GM19372 (cell line): ENCODE measurements at regions not wholly inside any gene's neighbourhood (a gene's known extent, or its start where the extent isn't known, plus 50 kb on each side); places are given as distances from the start of the nearest gene placed in this dataset.

Experiments
- ATAC-seq: cut with Tn5 transposase; IDR thresholded peaks from one replicate; pipeline ENCODE4 v1.9.1; 2021; ENCODE audit warnings: mild to moderate bottlenecking, low read depth, moderate library complexity; ENCODE audit not compliant: unreplicated experiment

DNA sequence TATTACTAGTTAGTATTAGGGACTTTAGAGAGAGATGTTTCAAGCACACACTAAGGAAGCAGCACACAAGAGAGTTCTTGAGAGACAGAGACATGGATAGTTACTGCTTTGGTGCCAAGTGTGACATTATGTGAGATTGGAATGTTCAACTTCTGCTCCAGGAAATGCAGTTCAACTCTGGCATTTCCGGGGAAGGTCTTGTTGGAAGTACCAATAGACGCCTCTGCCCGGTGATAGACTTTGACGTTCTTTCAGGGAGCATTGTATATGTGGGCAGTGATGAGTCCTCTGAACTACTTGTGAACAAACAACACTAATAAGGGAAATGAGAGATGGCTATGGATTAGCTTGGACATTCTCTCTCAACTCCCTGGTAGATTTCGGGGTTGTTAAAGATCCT lies 638.1 kb upstream of the BOD1L1 start:
- no peak for ATAC-seq

GRCh38 chr4:14267373-14268060 lies 640.0 kb upstream of the BOD1L1 start:
- no peak for ATAC-seq

- ATAC-seq = no peak
Observed at GRCh38 chr4:14269824-14270223, 642.3 kb upstream of the BOD1L1 start.

DNA sequence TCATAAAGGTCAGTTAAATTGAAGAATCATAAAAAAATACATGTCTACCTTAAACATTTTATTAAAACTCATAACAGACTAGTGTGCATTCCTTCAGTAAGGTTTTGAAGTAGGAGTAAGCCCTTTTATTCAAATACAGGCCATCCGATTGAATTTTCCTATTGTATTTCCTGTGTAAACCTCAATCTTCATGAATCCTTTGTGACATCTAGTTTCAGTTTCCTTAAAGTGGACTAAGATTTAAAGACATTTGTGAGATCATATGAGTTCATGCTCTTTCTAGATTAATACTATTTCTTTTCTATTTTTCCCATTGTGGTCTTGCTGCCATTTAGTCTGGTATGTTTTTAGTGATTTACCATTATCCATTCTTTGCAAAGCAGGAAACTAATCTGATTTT lies 644.7 kb upstream of the BOD1L1 start:
- ATAC-seq = no peak

DNA sequence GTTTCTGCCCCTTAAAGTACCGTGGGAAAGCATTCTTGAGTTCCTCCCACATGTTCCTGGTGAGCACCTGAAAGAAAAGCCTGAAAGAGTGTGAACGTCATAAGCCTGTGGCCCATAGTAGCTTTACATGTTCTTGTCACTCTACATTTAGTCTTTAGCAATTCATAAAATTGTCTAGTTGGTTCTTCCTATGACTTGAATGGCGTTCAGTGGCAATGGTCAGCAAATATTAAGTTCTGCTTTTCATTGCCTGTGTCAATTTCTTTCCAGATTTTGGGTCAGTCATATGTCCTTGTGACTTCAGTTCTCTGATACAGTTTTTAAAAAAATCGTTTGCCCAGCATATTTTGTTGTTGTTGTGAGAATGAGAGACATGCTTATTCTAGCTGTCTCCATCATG lies 650.0 kb upstream of the BOD1L1 start:
- ATAC-seq = no peak

GRCh38 chr4:14280567-14280966 lies 653.0 kb upstream of the BOD1L1 start:
- no peak for ATAC-seq

GRCh38 chr4:14284578-14284977 lies 657.1 kb upstream of the BOD1L1 start:
- no peak for ATAC-seq

DNA sequence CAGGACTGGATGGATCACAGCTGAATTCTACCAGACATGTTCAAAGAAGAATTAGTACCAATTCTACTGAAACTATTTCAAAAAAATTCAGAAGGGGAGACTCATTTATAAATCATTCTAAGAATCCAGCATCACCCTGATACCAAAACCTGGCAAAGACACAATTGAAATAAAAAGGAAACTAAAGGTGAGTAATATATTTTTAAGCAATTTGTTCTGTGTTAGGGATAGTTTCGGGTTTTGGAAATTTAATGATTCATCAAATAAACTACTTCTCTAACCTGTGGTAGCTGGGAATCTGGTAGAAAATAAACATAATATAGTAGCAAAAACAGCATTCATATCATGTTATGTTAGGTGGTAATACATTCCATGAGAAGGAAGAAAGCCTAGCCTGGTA lies 662.2 kb upstream of the BOD1L1 start:
- ATAC-seq = no peak

DNA sequence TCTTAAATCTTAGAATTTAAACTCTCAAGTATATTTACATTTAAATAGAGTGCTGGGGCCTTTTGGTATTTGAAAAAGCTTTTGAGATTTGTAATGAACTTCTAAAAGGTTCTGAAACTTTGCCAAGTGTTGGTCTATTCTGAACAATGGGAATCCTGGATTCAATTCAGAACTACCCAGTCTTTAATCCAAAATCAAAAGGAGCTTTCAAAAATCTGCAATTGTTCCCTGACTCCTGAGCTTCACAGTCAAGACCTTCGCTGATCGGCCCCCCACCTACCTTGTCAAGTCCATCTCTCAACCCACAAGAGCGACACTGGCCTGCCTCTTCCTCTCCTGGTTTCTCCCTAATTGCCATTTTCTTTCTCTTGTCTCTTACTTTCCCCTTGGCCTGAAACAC lies 666.1 kb upstream of the BOD1L1 start:
- ATAC-seq = no peak

DNA sequence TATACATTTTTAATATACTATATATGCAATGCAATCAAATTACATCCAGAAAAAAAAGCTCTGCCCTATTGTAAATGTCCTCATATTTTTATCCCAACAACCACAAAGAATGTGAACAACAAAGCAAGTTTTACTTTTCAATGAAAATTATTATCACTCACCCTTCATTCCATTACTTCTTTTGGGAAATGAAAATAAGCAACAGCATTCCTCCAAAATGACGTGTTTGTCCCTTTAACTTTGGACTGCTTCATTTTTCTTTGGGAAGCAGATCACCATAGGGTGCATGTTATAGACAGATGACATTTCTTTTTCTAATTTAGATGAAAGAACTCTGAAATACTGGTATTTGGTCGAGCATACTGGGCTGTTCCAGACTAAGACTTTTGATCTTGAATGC lies 667.1 kb upstream of the BOD1L1 start:
- ATAC-seq = no peak

GRCh38 chr4:14299166-14299565 lies 671.6 kb upstream of the BOD1L1 start:
- no peak for ATAC-seq

- ATAC-seq = no peak
Observed at GRCh38 chr4:14302021-14302420, 674.5 kb upstream of the BOD1L1 start.

DNA sequence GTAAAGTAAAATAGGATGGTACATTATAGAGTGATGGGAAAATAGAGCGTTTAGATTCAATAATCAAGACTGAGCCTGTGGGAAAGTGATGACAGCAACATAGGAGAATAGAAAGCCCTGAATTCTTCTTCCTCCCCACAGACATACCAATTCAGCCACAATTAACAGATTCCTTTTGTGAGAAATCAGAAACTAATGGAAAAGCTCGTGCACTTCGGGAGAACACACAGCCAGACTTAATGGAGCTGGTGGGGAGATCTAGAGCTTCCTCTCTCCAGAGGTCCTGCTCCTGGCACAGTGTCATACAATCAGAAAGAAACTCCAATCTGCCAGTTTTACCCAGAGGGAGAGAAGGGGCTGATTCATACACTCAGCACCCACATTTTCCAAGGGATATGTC lies 676.3 kb upstream of the BOD1L1 start:
- ATAC-seq = no peak

DNA sequence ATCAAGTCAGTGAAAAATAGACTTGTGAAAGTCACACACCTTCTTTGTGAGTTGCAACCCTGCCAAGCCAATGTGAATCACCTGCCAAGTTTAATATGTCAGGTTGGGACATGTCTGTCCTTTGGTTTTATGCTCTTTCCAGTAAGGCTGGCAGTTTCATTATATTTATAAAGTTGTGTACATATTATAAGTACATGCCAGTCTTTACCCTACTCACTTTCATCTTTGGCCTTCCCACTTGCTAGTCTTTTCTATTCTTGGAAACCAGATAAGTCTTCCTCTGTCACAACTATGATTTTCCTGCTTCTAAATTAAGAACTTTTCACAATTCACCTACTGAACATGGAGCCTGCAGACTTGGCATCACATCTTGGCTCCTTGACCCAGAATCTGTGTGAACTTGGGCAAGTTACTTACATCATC lies 680.7 kb upstream of the BOD1L1 start:
- no peak for ATAC-seq

DNA sequence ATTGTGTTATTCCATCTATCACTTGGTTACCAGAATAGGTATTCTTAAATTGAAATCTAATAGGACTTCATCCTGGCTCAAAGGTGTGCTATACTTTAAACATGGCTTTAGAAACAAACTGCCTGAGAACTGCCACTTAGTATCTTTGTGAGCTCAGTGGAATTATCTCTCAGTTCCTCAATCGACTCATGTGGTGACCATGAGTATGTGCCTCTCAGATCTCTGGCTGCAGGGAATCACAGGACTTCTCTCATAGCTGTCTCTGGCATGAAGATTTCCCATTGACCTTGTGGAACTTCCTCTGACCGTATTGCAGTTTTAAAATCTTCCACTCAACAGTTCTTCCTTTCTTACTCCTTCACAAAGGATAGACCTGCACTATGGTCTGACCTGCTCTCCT lies 681.9 kb upstream of the BOD1L1 start:
- no peak for ATAC-seq

DNA sequence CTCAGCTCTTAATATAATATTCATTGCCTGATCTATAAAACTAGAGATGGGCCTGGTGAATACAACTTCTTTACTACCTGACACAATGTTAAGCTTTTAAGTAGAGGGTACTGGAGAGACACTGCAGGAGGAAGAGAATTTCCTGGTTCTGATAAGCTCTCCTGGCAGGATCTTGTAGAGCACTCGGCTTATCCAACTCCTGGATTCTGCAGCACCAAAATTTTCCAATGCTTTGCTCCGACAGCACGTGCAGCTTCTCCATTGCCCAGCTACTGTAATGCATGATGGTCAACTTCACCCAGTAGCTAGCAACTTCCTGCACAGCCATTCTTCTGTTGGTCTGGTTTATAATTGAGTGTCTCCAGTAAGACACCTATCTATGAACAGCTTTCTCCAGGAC lies 686.2 kb upstream of the BOD1L1 start:
- ATAC-seq = no peak

- ATAC-seq = no peak
Observed at GRCh38 chr4:14315129-14315528, 687.2 kb upstream of the CPEB2 start.

DNA sequence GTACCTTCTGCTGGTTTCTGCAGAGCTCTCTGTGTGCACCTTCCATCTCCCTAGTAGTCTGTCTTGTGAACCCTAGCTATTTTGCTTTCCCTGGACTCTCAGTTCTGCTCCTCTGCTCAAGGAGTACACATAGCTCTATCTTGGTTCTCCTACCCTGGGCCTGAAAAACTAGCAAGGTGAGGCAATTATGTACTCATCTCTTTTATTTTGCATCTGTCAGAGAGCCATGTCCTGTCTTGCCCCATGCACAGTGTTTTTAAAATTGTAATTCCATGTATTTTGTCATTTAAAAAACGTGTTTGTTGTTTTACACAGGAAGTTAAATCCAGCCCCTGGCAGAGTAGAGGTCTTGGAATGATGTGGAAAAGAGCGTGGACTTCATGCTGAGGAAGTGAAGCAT lies 684.9 kb upstream of the CPEB2 start:
- ATAC-seq = no peak

- ATAC-seq = no peak
Observed at GRCh38 chr4:14318671-14319070, 683.6 kb upstream of the CPEB2 start.

DNA sequence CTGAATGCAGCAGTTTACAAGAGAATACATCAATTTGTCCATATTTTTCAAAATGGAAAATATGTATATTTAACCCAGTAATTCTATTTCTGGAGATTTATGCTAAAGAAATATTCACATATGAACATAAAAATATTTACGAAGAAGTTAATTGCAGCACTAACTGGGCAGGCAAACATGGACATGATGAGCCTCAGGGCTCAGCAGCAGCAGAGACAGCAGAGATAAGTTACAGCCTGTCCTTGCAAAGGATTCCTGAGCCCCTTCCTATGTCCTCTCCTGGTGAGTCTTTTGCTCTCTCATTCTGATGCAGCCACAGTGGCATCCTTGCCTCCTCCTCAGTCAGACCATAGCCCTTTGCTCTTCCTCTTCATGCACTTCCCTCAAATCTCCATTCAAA lies 680.6 kb upstream of the CPEB2 start:
- ATAC-seq = no peak

GRCh38 chr4:14323191-14323590 lies 679.1 kb upstream of the CPEB2 start:
- no peak for ATAC-seq

DNA sequence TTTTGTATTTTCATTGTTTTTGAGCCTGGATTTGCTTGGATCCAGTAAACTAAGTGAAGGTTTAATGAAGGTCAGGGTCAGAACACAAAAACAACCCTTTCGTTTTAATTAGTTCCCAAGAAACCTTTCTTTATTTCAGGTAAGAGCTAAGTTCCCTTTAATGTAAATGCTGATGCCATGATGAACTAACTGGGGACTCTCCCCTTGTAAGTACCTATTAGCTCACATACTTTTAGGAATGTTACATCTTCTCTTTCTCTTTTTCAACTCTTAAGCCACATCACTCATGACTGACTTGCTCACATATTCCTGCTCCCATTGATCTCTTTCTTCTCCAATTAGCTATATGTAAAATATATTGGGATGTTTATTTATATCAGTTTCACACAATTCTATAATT lies 673.1 kb upstream of the CPEB2 start:
- no peak for ATAC-seq

- no peak for ATAC-seq
Observed at GRCh38 chr4:14333616-14334015, 668.7 kb upstream of the CPEB2 start.
